ENCODE measurements at regions not wholly inside any gene's neighbourhood (a gene's known extent, or its start where the extent isn't known, plus 50 kb on each side); places are given as distances from the start of the nearest gene placed in this dataset.

- no peaks in the 10 kb centered on the region for H3K27me3 Mint-ChIP-seq (ENCODE audit: insufficient read depth, low read depth, poor library complexity)
- Histone ChIP-seq H3K27ac (ENCODE audit: low read depth) (no peak overlapping the region), H3K4me2 (no peak overlapping the region), H3K36me3 (ENCODE audit: insufficient read depth) (no peaks in the 10 kb centered on the region), H3K4me3 (no peak overlapping the region), H3K9me2 (ENCODE audit: insufficient read depth) (peaks cover 3% of the 10 kb centered on the region; the same call in 1 of the 2 replicates), H4K20me1 (replicated peaks; ENCODE audit: insufficient read depth) (no peaks in the 10 kb centered on the region), H2AFZ (no peak overlapping the region), H3K79me2 (replicated peaks; ENCODE audit: insufficient read depth) (no peaks in the 10 kb centered on the region), H3K4me1 (ENCODE audit: insufficient read depth) (no peaks in the 10 kb centered on the region), H3K27me3 (ENCODE audit: insufficient read depth) (no peaks in the 10 kb centered on the region), H3F3A (replicated peaks; ENCODE audit: low read depth) (no peaks in the 10 kb centered on the region)
- H3K36me3 Mint-ChIP-seq (ENCODE audit: low read depth): no peaks in the 10 kb centered on the region
- H3K4me3 Mint-ChIP-seq: no peak overlapping the region
- no peak for DNase-seq (ENCODE audit: low spot score)
- peaks cover 7% of the 10 kb centered on the region for H3K4me1 Mint-ChIP-seq
- no peak overlapping the region for H3K27ac Mint-ChIP-seq
- ATAC-seq: no peak
- no peak for TF ChIP-seq ETS1 (IDR thresholded peaks at IDR 0.05)
- TF ChIP-seq EZH2 (IDR thresholded peaks at IDR 0.05; ENCODE audit: low read depth, unreplicated experiment): no peak
- no peak for TF ChIP-seq STAT1 (IDR thresholded peaks at IDR 0.05; ENCODE audit: unreplicated experiment)
- TF ChIP-seq ZNF331 (CRISPR knock-in tag; IDR thresholded peaks at IDR 0.05; ENCODE audit: low read depth): no peak
- no peak for TF ChIP-seq CTCF (conservative IDR thresholded peaks at IDR 0.05; ENCODE audit: low read depth in 2 of 2)
- TF ChIP-seq EZH2phosphoT487 (IDR thresholded peaks at IDR 0.05; ENCODE audit: unreplicated experiment): no peak
- peaks cover 9% of the 10 kb centered on the region for H3K9me3 Mint-ChIP-seq
Observed at GRCh38 chr17:6020376-6021010, 49.7 kb upstream of the WSCD1 start.
